Endothelial cell of umbilical vein (primary cell): ENCODE measurements at regions not wholly inside any gene's neighbourhood (a gene's known extent, or its start where the extent isn't known, plus 50 kb on each side); places are given as distances from the start of the nearest gene placed in this dataset.

Experiments
- BruUV-seq: library from RNA; stranded (reverse); fragments of 400-500 nt; replicated peaks from 2 replicates; lab custom pipeline; 2021; lab: Mats Ljungman, UMichigan
- CTCF ChIA-PET: fragments of 300-600, 350-600 bp; sonication (Branson Sonifier 250); formaldehyde crosslinking; loops from one replicate; lab custom pipeline; 2021; ENCODE audit warnings: antibody characterized with exemption, inconsistent platforms; lab: Charles Lee
- POLR2A ChIA-PET: fragments of 300-600, 350-600 bp; sonication (Branson Sonifier 250); formaldehyde crosslinking; loops from one replicate; lab custom pipeline; 2021; ENCODE audit warnings: antibody characterized with exemption, inconsistent platforms; lab: Charles Lee
- DNase-seq: peaks from one replicate; pipeline ENCODE4 v3.0.0-alpha.2; 2011; ENCODE audit warnings: low read depth, low spot score
- FAIRE-seq: peaks from 2 replicates; lab custom pipeline; 2011; peaks lifted over from hg19 to GRCh38; lab: Jason Lieb, UNC
- H2AFZ ChIP-seq: 2 replicates; pipeline ENCODE4 v1.6.0; 2012; ENCODE audit warnings: low read depth, low read length, control low read depth, inconsistent platforms
- H3K27ac ChIP-seq: 2 replicates; pipeline ENCODE4 v1.5.1; 2011; ENCODE audit warnings: low read depth, mild to moderate bottlenecking, control low read depth, low read length, moderate library complexity; ENCODE audit not compliant: insufficient read depth
- H3K27me3 ChIP-seq, 2 experiments: 2 replicates each; pipeline versions ENCODE4 v1.6.0 to v1.6.1; 2011; ENCODE audit warnings: low read length in 2 of 2, mixed read lengths in 1 of 2; ENCODE audit not compliant: control insufficient read depth in 2 of 2, insufficient read depth in 2 of 2
- H3K36me3 ChIP-seq, 2 experiments: 2 replicates in 1 of 2; 3 replicates in 1 of 2; pipeline ENCODE4 v1.5.1; 2011; ENCODE audit warnings: low read length in 2 of 2, mild to moderate bottlenecking in 1 of 2, moderate library complexity in 1 of 2; ENCODE audit not compliant: control insufficient read depth in 2 of 2, insufficient read depth in 2 of 2; ENCODE audit errors: extremely low read depth in 1 of 2
- H3K4me1 ChIP-seq: 3 replicates; pipeline ENCODE4 v1.5.1; 2011; ENCODE audit warnings: mild to moderate bottlenecking, low read length; ENCODE audit not compliant: control insufficient read depth, insufficient read depth; ENCODE audit errors: extremely low read depth
- H3K4me2 ChIP-seq: 2 replicates; pipeline ENCODE4 v1.6.1; 2011; ENCODE audit warnings: low read length, control low read depth, mixed read lengths; ENCODE audit not compliant: insufficient read depth
- H3K4me3 ChIP-seq, 3 experiments: fragments of 200-600 bp in 1 of 3; sonication (generic), shearing (Covaris generic) in 1 of 3; replicated peaks in 1 of 3; 2 replicates each; pipeline ENCODE4 v1.5.1; 2011 to 2016; ENCODE audit warnings: control low read depth in 3 of 3, low read length in 3 of 3, mild to moderate bottlenecking in 2 of 3, inconsistent platforms in 1 of 3, low read depth in 1 of 3, moderate library complexity in 1 of 3; ENCODE audit not compliant: insufficient read depth in 1 of 3
- H3K79me2 ChIP-seq: 2 replicates; pipeline ENCODE4 v1.6.0; 2012; ENCODE audit warnings: low read length, inconsistent platforms; ENCODE audit not compliant: control insufficient read depth, insufficient read depth
- H3K9ac ChIP-seq: replicated peaks from 2 replicates; pipeline ENCODE3; 2011; ENCODE audit warnings: low read length, control low read depth; ENCODE audit not compliant: insufficient read depth; ENCODE audit errors: extremely low read depth
- H3K9me1 ChIP-seq: replicated peaks from 3 replicates; pipeline ENCODE4 v1.6.0; 2011; ENCODE audit warnings: mild to moderate bottlenecking, low read length; ENCODE audit not compliant: control insufficient read depth, insufficient read depth; ENCODE audit errors: extremely low read depth
- H3K9me3 ChIP-seq: replicated peaks from 2 replicates; pipeline ENCODE4 v1.5.1; 2012; ENCODE audit warnings: low read length, inconsistent platforms; ENCODE audit not compliant: control insufficient read depth, insufficient read depth
- H4K20me1 ChIP-seq: replicated peaks from 2 replicates; pipeline ENCODE3; 2011; ENCODE audit warnings: mild to moderate bottlenecking, low read length; ENCODE audit not compliant: control insufficient read depth, insufficient read depth; ENCODE audit errors: extremely low read depth
- EZH2 ChIP-seq: IDR thresholded peaks from 2 replicates; pipeline ENCODE4 v1.6.1; 2012; ENCODE audit warnings: borderline replicate concordance, low read depth, mild to moderate bottlenecking, moderate library complexity, low read length, inconsistent platforms; ENCODE audit not compliant: severe bottlenecking
- FOS ChIP-seq: IDR thresholded peaks from 2 replicates; pipeline ENCODE4 v1.6.1; 2011; ENCODE audit warnings: mild to moderate bottlenecking, low read length, moderate library complexity, borderline replicate concordance; ENCODE audit not compliant: insufficient read depth
- GATA2 ChIP-seq: IDR thresholded peaks from 2 replicates; pipeline ENCODE4 v1.7.0; 2011; ENCODE audit warnings: low read depth, mild to moderate bottlenecking, moderate library complexity, mixed read lengths, low read length; ENCODE audit not compliant: insufficient read length, insufficient read depth
- JUN ChIP-seq: IDR thresholded peaks from 2 replicates; pipeline ENCODE4 v1.6.1; 2011; ENCODE audit warnings: borderline replicate concordance, low read depth; ENCODE audit not compliant: insufficient read length, insufficient read depth
- MYC ChIP-seq: IDR thresholded peaks from one replicate; pipeline ENCODE4 v1.6.1; 2011; ENCODE audit warnings: mild to moderate bottlenecking, low read depth, low read length
- POLR2A ChIP-seq: IDR thresholded peaks from 2 replicates; pipeline ENCODE4 v1.6.1; 2012; ENCODE audit warnings: low read depth, mild to moderate bottlenecking, control low read depth, low read length
- POLR2AphosphoS5 ChIP-seq: IDR thresholded peaks from 2 replicates; pipeline ENCODE4 v1.6.1; 2012; ENCODE audit warnings: low read depth, mild to moderate bottlenecking, control low read depth, low read length, moderate library complexity; ENCODE audit not compliant: insufficient read depth
- dilution Hi-C: fragments of 300-500 bp; cut with MboI; formaldehyde crosslinking; loops from one replicate; pipeline ENCODE4 v1.15.0; 2019; ENCODE audit warnings: low sequenced_read_pairs; ENCODE audit not compliant: extremely low pct_ligation_motif_present
- intact Hi-C: fragments of 100-400 bp; cut with micrococcal nuclease; formaldehyde crosslinking; loops from one replicate; pipeline ENCODE4 v1.10.0; 2022
- TF ChIP-seq, protein P1 (sequence below): IDR thresholded peaks from 2 replicates; pipeline ENCODE4 v1.6.1; 2011; ENCODE audit not compliant: insufficient read depth, insufficient read length
- TF ChIP-seq, protein P2 (sequence below), 2 donors: IDR thresholded peaks; 1 replicate in 1 of 2; 2 replicates in 1 of 2; pipeline ENCODE4 v1.5.1; 2011; ENCODE audit warnings: low read length in 2 of 2, mild to moderate bottlenecking in 2 of 2, moderate library complexity in 2 of 2, control low read depth in 1 of 2, inconsistent platforms in 1 of 2, low read depth in 1 of 2; ENCODE audit not compliant: insufficient read depth in 1 of 2; ENCODE audit errors: extremely low read depth in 1 of 2

DNA sequence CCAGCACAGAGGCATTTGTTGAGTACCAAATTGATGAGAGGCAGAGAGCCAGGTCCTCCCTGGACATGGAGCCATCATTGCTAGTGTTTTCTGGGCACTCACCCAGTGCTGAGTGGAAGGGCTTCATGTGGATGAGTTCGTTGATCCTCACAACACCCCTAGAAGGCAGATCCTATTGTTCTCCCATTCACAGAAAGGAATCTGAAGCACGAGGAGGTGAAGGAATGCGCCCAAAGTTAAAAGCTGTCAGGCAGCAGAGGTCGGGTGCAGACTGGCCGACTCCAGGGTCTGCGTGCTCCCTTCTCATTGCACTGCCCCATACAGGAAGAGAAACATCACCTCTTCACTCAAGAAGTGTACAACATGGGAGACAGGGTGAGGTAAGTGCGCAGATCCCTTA lies 153.5 kb upstream of the TNPO1 start:
- intact Hi-C loops (no loop called here), dilution Hi-C loops (no loop called here)
- H3K27ac ChIP-seq, result no peak overlapping the region
- no peak for TF ChIP-seq EZH2
- no peak for TF ChIP-seq POLR2AphosphoS5
- TF ChIP-seq, protein P1, sequence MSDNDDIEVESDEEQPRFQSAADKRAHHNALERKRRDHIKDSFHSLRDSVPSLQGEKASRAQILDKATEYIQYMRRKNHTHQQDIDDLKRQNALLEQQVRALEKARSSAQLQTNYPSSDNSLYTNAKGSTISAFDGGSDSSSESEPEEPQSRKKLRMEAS, result no peak
- no peak overlapping the region for H3K4me3 ChIP-seq
- H3K9ac ChIP-seq, result no peak overlapping the region
- H3K9me1 ChIP-seq, result no peaks in the 10 kb centered on the region
- H3K36me3 ChIP-seq, result no peaks in the 10 kb centered on the region
- no peak overlapping the region for H3K4me2 ChIP-seq
- ChIA-PET CTCF (no interaction called here), POLR2A (no interaction called here)
- DNase-seq (no peak), FAIRE-seq (no peak)
- H3K27me3 ChIP-seq, result peaks cover 6 to 16% of the 10 kb centered on the region in 2 experiments
- H3K79me2 ChIP-seq, result no peaks in the 10 kb centered on the region
- no peaks in the 10 kb centered on the region for H3K9me3 ChIP-seq
- BruUV-seq, result no TSS peak
- no peak overlapping the region for H2AFZ ChIP-seq
- H3K4me1 ChIP-seq, result no peaks in the 10 kb centered on the region
- no peaks in the 10 kb centered on the region for H4K20me1 ChIP-seq

DNA sequence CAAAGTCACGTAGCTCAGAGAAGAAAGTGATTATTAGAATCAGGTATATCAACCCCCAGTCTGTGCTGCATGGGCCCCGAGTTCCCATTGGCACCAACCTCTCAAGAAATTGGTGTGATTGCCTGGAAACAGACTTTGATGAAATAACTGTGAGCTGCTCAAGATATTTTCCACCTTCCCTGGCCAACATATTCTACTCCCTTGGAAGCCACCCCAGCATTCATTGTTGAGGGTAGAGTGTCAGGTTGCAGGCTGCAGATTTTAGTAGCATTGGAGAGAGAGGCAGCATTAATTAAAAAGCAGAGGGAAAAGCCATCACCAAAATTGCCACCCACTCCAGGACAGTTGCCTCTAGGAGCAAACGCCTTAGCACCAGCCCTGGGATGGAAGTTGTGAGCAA lies 154.2 kb upstream of the TNPO1 start:
- no peak for DNase-seq
- Histone ChIP-seq H3K4me3 (no peak overlapping the region), H3K4me2 (no peak overlapping the region), H3K79me2 (no peaks in the 10 kb centered on the region), H3K36me3 (no peaks in the 10 kb centered on the region), H2AFZ (no peak overlapping the region), H3K27me3 (peaks cover 6 to 16% of the 10 kb centered on the region in 2 experiments), H3K9ac (no peak overlapping the region), H4K20me1 (no peaks in the 10 kb centered on the region), H3K27ac (no peak overlapping the region), H3K9me1 (no peaks in the 10 kb centered on the region), H3K4me1 (no peaks in the 10 kb centered on the region), H3K9me3 (no peaks in the 10 kb centered on the region)
- dilution Hi-C loops (no loop called here), intact Hi-C loops (no loop called here)
- ChIA-PET CTCF (interaction anchor here (1.9 kb wide), 1 partner anchor 11 kb away, joined by 5 read pairs; no protein-coding TSS in a partner anchor), POLR2A (no interaction called here)
- no peak for FAIRE-seq
- TF ChIP-seq GATA2 (no peak), EZH2 (no peak), POLR2AphosphoS5 (no peak), MYC (no peak), POLR2A (no peak), JUN (no peak), FOS (no peak)
- TF ChIP-seq, protein P2, sequence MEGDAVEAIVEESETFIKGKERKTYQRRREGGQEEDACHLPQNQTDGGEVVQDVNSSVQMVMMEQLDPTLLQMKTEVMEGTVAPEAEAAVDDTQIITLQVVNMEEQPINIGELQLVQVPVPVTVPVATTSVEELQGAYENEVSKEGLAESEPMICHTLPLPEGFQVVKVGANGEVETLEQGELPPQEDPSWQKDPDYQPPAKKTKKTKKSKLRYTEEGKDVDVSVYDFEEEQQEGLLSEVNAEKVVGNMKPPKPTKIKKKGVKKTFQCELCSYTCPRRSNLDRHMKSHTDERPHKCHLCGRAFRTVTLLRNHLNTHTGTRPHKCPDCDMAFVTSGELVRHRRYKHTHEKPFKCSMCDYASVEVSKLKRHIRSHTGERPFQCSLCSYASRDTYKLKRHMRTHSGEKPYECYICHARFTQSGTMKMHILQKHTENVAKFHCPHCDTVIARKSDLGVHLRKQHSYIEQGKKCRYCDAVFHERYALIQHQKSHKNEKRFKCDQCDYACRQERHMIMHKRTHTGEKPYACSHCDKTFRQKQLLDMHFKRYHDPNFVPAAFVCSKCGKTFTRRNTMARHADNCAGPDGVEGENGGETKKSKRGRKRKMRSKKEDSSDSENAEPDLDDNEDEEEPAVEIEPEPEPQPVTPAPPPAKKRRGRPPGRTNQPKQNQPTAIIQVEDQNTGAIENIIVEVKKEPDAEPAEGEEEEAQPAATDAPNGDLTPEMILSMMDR (IDR thresholded peaks at IDR 0.05; ENCODE audit: extremely low read depth in 1 of 2, insufficient read depth in 1 of 2, low read depth in 1 of 2, low read length in 2 of 2), result no peak
- TF ChIP-seq, protein P1, result no peak
- BruUV-seq, result no TSS peak
